ENCODE measurements at regions not wholly inside any gene's neighbourhood (a gene's known extent, or its start where the extent isn't known, plus 50 kb on each side); places are given as distances from the start of the nearest gene placed in this dataset.
"Not testable (repeated sequence)": the region's sequence is repeated elsewhere in the genome, so short reads cannot be mapped to it uniquely, and the experiment has no call there.

- TF ChIP-seq POLR2A, EP300, POLR2AphosphoS5 (IDR thresholded peaks at IDR 0.05): not testable (repeated sequence)
- TF ChIP-seq CTCF (IDR thresholded peaks at IDR 0.05), result peak in 2 of 7 experiments; percentile 20 to 21
Observed at GRCh38 chr2:89205153-89205552, 513.7 kb downstream of the RPIA start.
